ENCODE measurements at regions not wholly inside any gene's neighbourhood (a gene's known extent, or its start where the extent isn't known, plus 50 kb on each side); places are given as distances from the start of the nearest gene placed in this dataset.
"Not testable (repeated sequence)": the region's sequence is repeated elsewhere in the genome, so short reads cannot be mapped to it uniquely, and the experiment has no call there.

GRCh38 chr18:60010513-60010912, 110.7 kb downstream of the PMAIP1 start:
- no peak for DNase-seq

GRCh38 chr18:60007661-60008060, 107.9 kb downstream of the PMAIP1 start:
- no peak for DNase-seq

- DNase-seq: no peak
Measured at GRCh38 chr18:60003610-60004185, 103.9 kb downstream of the PMAIP1 start.

GRCh38 chr18:59996370-59996966, 96.7 kb downstream of the PMAIP1 start:
- no peak for DNase-seq

GRCh38 chr18:59994357-59994756, 94.6 kb downstream of the PMAIP1 start:
- no peak for DNase-seq

GRCh38 chr18:59993560-59993959, 93.8 kb downstream of the PMAIP1 start:
- no peak for DNase-seq

GRCh38 chr18:59990121-59990823, 90.5 kb downstream of the PMAIP1 start:
- no peak for DNase-seq

- peak; percentile 36 for DNase-seq
Measured at GRCh38 chr18:59988098-59988706, 88.4 kb downstream of the PMAIP1 start.

- DNase-seq: no peak
Measured at GRCh38 chr18:59987102-59987501, 87.3 kb downstream of the PMAIP1 start.

GRCh38 chr18:59986139-59986538, 86.3 kb downstream of the PMAIP1 start:
- DNase-seq: no peak

GRCh38 chr18:59985289-59985688, 85.5 kb downstream of the PMAIP1 start:
- DNase-seq: no peak

- no peak for DNase-seq
Measured at GRCh38 chr18:59983506-59983905, 83.7 kb downstream of the PMAIP1 start.

GRCh38 chr18:59980188-59980637, 80.4 kb downstream of the PMAIP1 start:
- no peak for DNase-seq

GRCh38 chr18:59971871-59972428, 72.2 kb downstream of the PMAIP1 start:
- no peak for DNase-seq

GRCh38 chr18:59971144-59971543, 71.3 kb downstream of the PMAIP1 start:
- not testable (repeated sequence) for DNase-seq

- not testable (repeated sequence) for DNase-seq
Measured at GRCh38 chr18:59969477-59970028, 69.8 kb downstream of the PMAIP1 start.

GRCh38 chr18:59968583-59968982, 68.8 kb downstream of the PMAIP1 start:
- DNase-seq: no peak

GRCh38 chr18:59967878-59968277, 68.1 kb downstream of the PMAIP1 start:
- no peak for DNase-seq

- DNase-seq: no peak
Measured at GRCh38 chr18:59966913-59967312, 67.1 kb downstream of the PMAIP1 start.

GRCh38 chr18:59963229-59963628, 63.4 kb downstream of the PMAIP1 start:
- DNase-seq: no peak

- DNase-seq: no peak
Measured at GRCh38 chr18:59961070-59961469, 61.3 kb downstream of the PMAIP1 start.

- DNase-seq: no peak
Measured at GRCh38 chr18:59960272-59960671, 60.5 kb downstream of the PMAIP1 start.

GRCh38 chr18:59959606-59960005, 59.8 kb downstream of the PMAIP1 start:
- DNase-seq: no peak

All from effector CD4-positive, alpha-beta T cell (primary cell).